Heart left ventricle (tissue), 16 donors: ENCODE measurements at regions not wholly inside any gene's neighbourhood (a gene's known extent, or its start where the extent isn't known, plus 50 kb on each side); places are given as distances from the start of the nearest gene placed in this dataset.

Experiments used
- ATAC-seq, 4 donors: fragments of 200-7000 bp; cut with Tn5 transposase; one replicate each; pipeline ENCODE4 v1.9.1; 2020 to 2022; ENCODE audit warnings: moderate library complexity in 4 of 4, mild to moderate bottlenecking in 3 of 4, moderate number of reproducible peaks in 1 of 4
- DNase-seq, 5 donors: peaks; one replicate each; pipeline ENCODE4 v3.0.0-alpha.2; 2020
- H3K27ac ChIP-seq, 12 donors: fragments of 200-600 bp; sonication (generic) in 4 of 12; one replicate each; pipeline versions ENCODE4 v1.5.0 to v1.8.0; 2016 to 2022; ENCODE audit warnings: mild to moderate bottlenecking in 2 of 12
- H3K27me3 ChIP-seq, 9 donors: fragments of 200-600 bp; sonication (generic) in 2 of 9; one replicate each; pipeline versions ENCODE4 v1.5.1 to v1.8.0; 2016 to 2022; ENCODE audit warnings: mild to moderate bottlenecking in 3 of 9
- H3K36me3 ChIP-seq, 9 donors: fragments of 200-600 bp; sonication (generic) in 2 of 9; one replicate each; pipeline versions ENCODE4 v1.5.0 to v1.8.0; 2018 to 2022; ENCODE audit warnings: mild to moderate bottlenecking in 2 of 9
- H3K4me1 ChIP-seq, 12 donors: fragments of 200-600 bp; sonication (generic) in 4 of 12; one replicate each; pipeline versions ENCODE4 v1.5.0 to v1.8.0; 2016 to 2022; ENCODE audit warnings: mild to moderate bottlenecking in 3 of 12
- H3K4me3 ChIP-seq, 12 donors: fragments of 200-600 bp; sonication (generic) in 4 of 12; one replicate each; pipeline versions ENCODE4 v1.5.0 to v1.8.0; 2017 to 2022; ENCODE audit warnings: mild to moderate bottlenecking in 9 of 12, moderate library complexity in 4 of 12
- H3K9me3 ChIP-seq, 12 donors: fragments of 200-600 bp; sonication (generic) in 4 of 12; one replicate each; pipeline versions ENCODE4 v1.5.0 to v1.8.0; 2016 to 2022; ENCODE audit warnings: mild to moderate bottlenecking in 1 of 12
- CTCF ChIP-seq, 12 donors: fragments of 200-600 bp; sonication (generic) in 4 of 12; IDR thresholded peaks; one replicate each; pipeline versions ENCODE4 v1.5.0 to v1.8.0; 2018 to 2022; ENCODE audit warnings: antibody characterized with exemption in 12 of 12, mild to moderate bottlenecking in 5 of 12
- POLR2A ChIP-seq, 2 donors: fragments of 450-650 bp; IDR thresholded peaks; one replicate each; pipeline ENCODE4 v1.6.1; 2017; ENCODE audit warnings: antibody characterized with exemption in 2 of 2, mild to moderate bottlenecking in 2 of 2, moderate library complexity in 2 of 2
- WGBS, 4 donors: extraction: QIAGEN DNeasy Blood & Tissue Kit in 2 of 4; methylation state at CpG; one replicate each; pipeline versions ENCODE4 v1.1.5 to v1.1.7; 2013 to 2018; 5-methylcytosine and 5-hydroxymethylcytosine counted together
- intact Hi-C, 10 donors: fragments of 100-400 bp; cut with DNase I; formaldehyde crosslinking; loops; one replicate each; pipeline versions ENCODE4 v1.11.1 to v1.14.2; 2022
- donor health status: ischemic (EF 13 %, LVEDD 7.1; RV severe dilation, severe dysfunction).
- donor health status: healthy with polysubstance abuse.
- donor health status: DM: no; HTN: yes; CAD: no.
- donor health status: DM: no; HTN: no; CAD: no.
- donor health status: ischemic (EF 25% LVEDD 6.9; RV normal size, moderate dysfunction).
- donor health status: ischemic (EF 25% LVEDD 5.7; RV mildly dilated, moderate dysfunction).
- donor health status: healthy.
- donor health status: DM: yes; HTN: yes; CAD: no.
- donor health status: ischemic (EF 35%, LVEDD 5.7; RV mildly dilated, moderate dysfunction).
- donor health status: nonischemic (EF 11% LVEDD 7.7; RV severe dilation, severe dysfunction).
- donor health status: DM: yes; HTN: yes; CAD: no.
- donor health status: PGD.
- donor health status: ischemic (EF 29% LVEDD 5.4; RV normal size, mild dysfunction).
- donor health status: nonischemic (EF 23%, LVEDD 6.1; RV moderate dilation, normal function).

GRCh38 chr1:229815961-229816360, 189.9 kb downstream of the URB2 start:
- TF ChIP-seq CTCF (IDR thresholded peaks at IDR 0.05) = no peak
- no peak for TF ChIP-seq POLR2A (IDR thresholded peaks at IDR 0.05)
- Histone ChIP-seq H3K4me1 (no peaks in the 10 kb centered on the region), H3K27ac (no peak overlapping the region), H3K4me3 (no peak overlapping the region), H3K27me3 (peaks cover 0 to 3% (median 0%) of the 10 kb centered on the region in 9 donors), H3K36me3 (no peaks in the 10 kb centered on the region), H3K9me3 (peaks cover 0 to 3% (median 0%) of the 10 kb centered on the region in 12 donors)
- intact Hi-C loops = no loop called here
- DNase-seq (no peak), ATAC-seq (no peak)
- WGBS, 4 donors = 75 to 78% (median 76%) methylated on average over 2 of the region's 2 CpGs

GRCh38 chr1:229817936-229818335, 191.9 kb downstream of the URB2 start:
- Histone ChIP-seq H3K27me3 (peaks cover 0 to 3% (median 0%) of the 10 kb centered on the region in 9 donors), H3K4me1 (peaks cover 0 to 2% (median 0%) of the 10 kb centered on the region in 12 donors), H3K27ac (no peak overlapping the region), H3K9me3 (no peaks in the 10 kb centered on the region), H3K36me3 (no peaks in the 10 kb centered on the region), H3K4me3 (no peak overlapping the region)
- TF ChIP-seq CTCF (IDR thresholded peaks at IDR 0.05) = no peak
- TF ChIP-seq POLR2A (IDR thresholded peaks at IDR 0.05) = no peak
- 88 to 97% (median 92%) methylated on average over 1 of the region's 1 CpG for WGBS, 4 donors
- intact Hi-C loops = no loop called here
- ATAC-seq (no peak), DNase-seq (no peak)

- no peaks in the 10 kb centered on the region for H3K9me3 ChIP-seq
- peaks cover 0 to 3% (median 0%) of the 10 kb centered on the region in 9 donors for H3K27me3 ChIP-seq
- DNase-seq (no peak), ATAC-seq (no peak)
- intact Hi-C loops = no loop called here
- 37 to 52% (median 45%) methylated on average over 1 of the region's 1 CpG for WGBS, 4 donors
- H3K4me1 ChIP-seq = peaks cover 0 to 2% (median 0%) of the 10 kb centered on the region in 12 donors
- H3K27ac ChIP-seq = no peak overlapping the region
- no peak for TF ChIP-seq CTCF (IDR thresholded peaks at IDR 0.05)
- TF ChIP-seq POLR2A (IDR thresholded peaks at IDR 0.05) = no peak
- no peaks in the 10 kb centered on the region for H3K36me3 ChIP-seq
- H3K4me3 ChIP-seq = no peak overlapping the region
Observed at GRCh38 chr1:229819091-229819490, 193.0 kb downstream of the URB2 start.

GRCh38 chr1:229822026-229822425, 196.0 kb downstream of the URB2 start:
- DNase-seq (no peak), ATAC-seq (no peak)
- no peaks in the 10 kb centered on the region for H3K9me3 ChIP-seq
- no peak overlapping the region for H3K4me3 ChIP-seq
- WGBS, 4 donors = 67 to 70% (median 68%) methylated on average over 4 of the region's 4 CpGs
- H3K27me3 ChIP-seq = no peaks in the 10 kb centered on the region
- TF ChIP-seq POLR2A (IDR thresholded peaks at IDR 0.05) (no peak), CTCF (IDR thresholded peaks at IDR 0.05) (no peak)
- intact Hi-C loops = loop anchor here in 1 of 10 donors (10.0 kb wide), 1 partner anchor 47 kb away; no protein-coding TSS in a partner anchor
- no peaks in the 10 kb centered on the region for H3K36me3 ChIP-seq
- H3K27ac ChIP-seq = no peak overlapping the region
- H3K4me1 ChIP-seq = peaks cover 0 to 2% (median 0%) of the 10 kb centered on the region in 12 donors
